ENCODE measurements at regions not wholly inside any gene's neighbourhood (a gene's known extent, or its start where the extent isn't known, plus 50 kb on each side); places are given as distances from the start of the nearest gene placed in this dataset.

DNA sequence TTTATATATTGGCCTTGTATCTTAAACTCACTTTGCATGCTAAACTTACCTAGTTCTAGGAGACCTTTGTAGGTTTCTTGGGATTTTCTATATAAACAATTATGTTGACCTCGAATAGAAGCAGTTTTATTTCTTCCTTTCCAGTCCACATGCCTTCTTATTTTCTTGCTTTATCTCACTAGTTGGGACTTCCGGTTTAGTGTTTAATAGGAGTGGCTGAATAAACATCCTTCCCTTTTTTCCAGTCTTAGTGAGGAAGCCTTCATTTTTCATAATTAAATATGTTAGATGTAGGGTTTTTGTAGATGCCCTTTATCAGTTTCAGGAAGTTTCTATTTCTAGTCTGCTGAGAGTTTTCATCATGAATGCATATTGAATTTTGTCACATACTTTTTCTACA is 347.3 kb upstream of the HNRNPA3 start:
- TF ChIP-seq ZNF274 (IDR thresholded peaks at IDR 0.05; ENCODE audit: low read length), result no peak
- TF ChIP-seq ZNF274 (tag by site-specific recombination; IDR thresholded peaks at IDR 0.05; ENCODE audit: borderline replicate concordance), result no peak
- no peak for TF ChIP-seq ZNF623 (tag by site-specific recombination; IDR thresholded peaks at IDR 0.05)
- TF ChIP-seq, protein P1, sequence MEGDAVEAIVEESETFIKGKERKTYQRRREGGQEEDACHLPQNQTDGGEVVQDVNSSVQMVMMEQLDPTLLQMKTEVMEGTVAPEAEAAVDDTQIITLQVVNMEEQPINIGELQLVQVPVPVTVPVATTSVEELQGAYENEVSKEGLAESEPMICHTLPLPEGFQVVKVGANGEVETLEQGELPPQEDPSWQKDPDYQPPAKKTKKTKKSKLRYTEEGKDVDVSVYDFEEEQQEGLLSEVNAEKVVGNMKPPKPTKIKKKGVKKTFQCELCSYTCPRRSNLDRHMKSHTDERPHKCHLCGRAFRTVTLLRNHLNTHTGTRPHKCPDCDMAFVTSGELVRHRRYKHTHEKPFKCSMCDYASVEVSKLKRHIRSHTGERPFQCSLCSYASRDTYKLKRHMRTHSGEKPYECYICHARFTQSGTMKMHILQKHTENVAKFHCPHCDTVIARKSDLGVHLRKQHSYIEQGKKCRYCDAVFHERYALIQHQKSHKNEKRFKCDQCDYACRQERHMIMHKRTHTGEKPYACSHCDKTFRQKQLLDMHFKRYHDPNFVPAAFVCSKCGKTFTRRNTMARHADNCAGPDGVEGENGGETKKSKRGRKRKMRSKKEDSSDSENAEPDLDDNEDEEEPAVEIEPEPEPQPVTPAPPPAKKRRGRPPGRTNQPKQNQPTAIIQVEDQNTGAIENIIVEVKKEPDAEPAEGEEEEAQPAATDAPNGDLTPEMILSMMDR (tag by site-specific recombination; IDR thresholded peaks at IDR 0.05), result no peak
- no peak for TF ChIP-seq REST (tag by site-specific recombination; IDR thresholded peaks at IDR 0.05)
- no peak for TF ChIP-seq ZNF184 (tag by site-specific recombination; IDR thresholded peaks at IDR 0.05)
- no peak for TF ChIP-seq ZNF561 (tag by site-specific recombination; IDR thresholded peaks at IDR 0.05; ENCODE audit: borderline replicate concordance)
- no peak for TF ChIP-seq KLF9 (tag by site-specific recombination; IDR thresholded peaks at IDR 0.05; ENCODE audit: low read depth)
- no peak for TF ChIP-seq TCF7L2 (IDR thresholded peaks at IDR 0.05; ENCODE audit: borderline replicate concordance, low read depth, low read length)
- no peak for TF ChIP-seq ZNF391 (tag by site-specific recombination; IDR thresholded peaks at IDR 0.05; ENCODE audit: borderline replicate concordance, low read depth)
- TF ChIP-seq, protein P2, sequence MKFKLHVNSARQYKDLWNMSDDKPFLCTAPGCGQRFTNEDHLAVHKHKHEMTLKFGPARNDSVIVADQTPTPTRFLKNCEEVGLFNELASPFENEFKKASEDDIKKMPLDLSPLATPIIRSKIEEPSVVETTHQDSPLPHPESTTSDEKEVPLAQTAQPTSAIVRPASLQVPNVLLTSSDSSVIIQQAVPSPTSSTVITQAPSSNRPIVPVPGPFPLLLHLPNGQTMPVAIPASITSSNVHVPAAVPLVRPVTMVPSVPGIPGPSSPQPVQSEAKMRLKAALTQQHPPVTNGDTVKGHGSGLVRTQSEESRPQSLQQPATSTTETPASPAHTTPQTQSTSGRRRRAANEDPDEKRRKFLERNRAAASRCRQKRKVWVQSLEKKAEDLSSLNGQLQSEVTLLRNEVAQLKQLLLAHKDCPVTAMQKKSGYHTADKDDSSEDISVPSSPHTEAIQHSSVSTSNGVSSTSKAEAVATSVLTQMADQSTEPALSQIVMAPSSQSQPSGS (tag by site-specific recombination; IDR thresholded peaks at IDR 0.05; ENCODE audit: low read depth), result no peak
- TF ChIP-seq ZBTB20 (tag by site-specific recombination; IDR thresholded peaks at IDR 0.05), result no peak
